SIG-M5 treated with dmso at 0.1 percent for 504 hours (cell line): ENCODE measurements at regions not wholly inside any gene's neighbourhood (a gene's known extent, or its start where the extent isn't known, plus 50 kb on each side); places are given as distances from the start of the nearest gene placed in this dataset.
A peak's percentile ranks its signal among the peaks of the same experiment; 100 is the strongest.

Source experiments
- DNase-seq: peaks from one replicate; lab custom pipeline; 2025; ENCODE audit not compliant: unreplicated experiment; lab: John Stamatoyannopoulos, UW

DNA sequence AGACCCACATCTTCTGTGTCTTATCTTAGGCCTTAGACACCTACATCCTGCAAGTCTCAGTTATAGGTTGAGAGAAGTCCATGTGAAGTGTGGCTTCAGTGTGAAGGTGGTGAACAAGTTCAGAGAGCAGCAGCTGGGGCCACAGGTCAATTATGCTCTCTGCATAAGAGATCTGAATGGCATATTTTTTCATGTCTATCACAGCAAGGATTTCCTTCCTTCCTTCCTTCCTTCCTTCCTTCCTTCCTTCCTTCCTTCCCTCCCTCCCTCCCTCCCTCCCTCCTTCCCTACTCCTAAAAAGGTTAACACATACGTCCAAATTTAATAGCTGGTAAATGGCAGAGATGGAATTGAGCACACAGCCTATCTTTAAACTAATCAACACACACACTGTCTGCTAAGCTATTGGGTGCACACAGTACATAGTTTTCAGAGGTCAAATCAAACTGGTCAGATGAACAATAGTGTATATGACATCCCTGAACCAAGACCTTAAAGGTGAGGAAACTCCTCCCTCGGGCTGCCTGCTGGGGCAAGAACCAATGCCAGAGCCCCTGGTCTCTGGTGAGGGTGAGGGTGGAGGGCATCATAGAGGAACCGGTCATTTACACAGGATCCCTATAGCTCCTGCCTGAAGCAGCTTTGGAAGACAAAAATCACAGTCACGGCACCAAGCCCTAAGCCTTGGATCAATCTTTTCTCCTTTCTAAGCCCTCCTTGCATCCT is 240.9 kb downstream of the ICOS start:
- DNase-seq, result no peak

DNA sequence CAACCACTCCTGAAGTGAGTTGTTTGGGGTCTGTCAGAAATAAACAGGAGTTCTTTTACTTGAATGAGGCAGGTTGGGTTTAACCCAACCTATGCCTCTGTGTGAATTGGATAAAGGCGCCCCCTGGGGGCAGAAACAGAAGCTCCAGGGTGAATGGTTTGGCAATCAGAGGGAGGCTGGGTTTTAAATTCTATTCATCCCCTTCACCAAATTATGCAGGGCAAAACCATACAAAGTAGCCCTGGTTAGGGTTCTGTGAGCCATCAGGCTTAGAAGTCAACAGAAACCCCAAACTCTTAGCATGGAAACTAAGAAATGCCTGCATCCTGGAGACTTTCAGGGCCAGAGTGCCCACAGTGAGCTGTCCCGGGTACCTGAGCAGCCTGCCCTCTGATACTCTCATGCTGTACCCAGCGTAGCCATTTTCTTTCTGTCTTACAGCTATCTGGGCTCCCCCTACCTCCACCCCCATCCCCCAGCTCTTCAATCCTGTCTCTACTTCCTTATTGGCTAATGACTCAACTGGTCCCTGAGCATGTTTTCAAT is 241.5 kb downstream of the ICOS start:
- peak; percentile 10 for DNase-seq

DNA sequence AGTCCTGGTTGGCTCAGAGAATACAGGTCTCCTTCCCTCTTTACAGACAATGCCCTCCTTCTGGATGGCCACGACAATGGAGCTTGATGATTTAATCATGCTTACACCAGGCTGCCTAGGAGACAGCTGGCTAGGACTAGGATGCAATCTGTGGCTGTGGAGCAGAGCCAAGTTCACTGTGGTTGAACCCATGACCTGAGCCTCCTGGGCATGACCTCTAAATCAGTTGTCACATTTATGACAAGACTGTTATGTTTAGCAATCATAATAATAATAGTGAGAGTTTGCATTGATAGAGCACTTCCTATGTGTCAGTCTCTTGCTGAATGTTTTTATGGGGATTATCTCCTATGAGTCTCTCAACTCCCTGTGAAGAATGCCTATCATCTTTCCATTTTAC is 244.1 kb downstream of the ICOS start:
- DNase-seq, result no peak

DNA sequence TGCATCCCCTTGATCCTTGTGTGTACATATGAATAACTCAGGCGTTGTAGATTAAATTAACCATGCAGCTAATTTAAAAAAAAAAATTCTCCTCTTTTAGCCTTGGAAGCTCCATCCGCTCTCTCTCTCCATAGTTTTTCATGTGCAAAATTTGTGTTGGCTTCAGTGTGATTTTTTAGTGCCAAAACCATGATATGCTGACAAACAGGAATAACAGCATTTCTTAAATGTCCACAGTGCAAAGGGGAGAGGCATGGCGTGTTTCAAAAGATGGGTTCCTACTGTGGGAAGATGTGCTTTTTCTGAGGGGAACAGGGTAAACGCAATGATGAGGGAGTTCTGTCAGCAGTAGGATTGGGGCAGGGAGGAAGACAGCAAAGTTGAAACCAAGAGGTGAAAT is 247.0 kb downstream of the ICOS start:
- no peak for DNase-seq

DNA sequence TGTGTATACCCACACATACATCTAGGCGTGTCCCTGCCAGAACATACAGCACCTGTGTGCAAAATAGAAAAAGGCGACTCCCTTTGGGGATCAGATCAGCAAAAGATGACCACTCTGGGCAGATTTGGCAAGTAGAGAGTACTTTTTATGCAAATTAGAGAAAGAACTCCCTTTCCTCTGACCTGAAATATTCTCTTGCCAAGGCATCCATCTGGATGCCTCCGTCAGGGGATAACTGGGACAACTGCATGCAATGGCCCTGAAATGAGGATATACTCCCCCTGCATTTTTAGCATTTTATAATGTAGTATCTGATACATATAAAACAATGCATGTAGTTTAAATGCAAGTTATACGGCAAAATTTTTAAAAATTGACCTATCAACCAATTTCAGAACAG is 247.7 kb downstream of the ICOS start:
- DNase-seq, result no peak

DNA sequence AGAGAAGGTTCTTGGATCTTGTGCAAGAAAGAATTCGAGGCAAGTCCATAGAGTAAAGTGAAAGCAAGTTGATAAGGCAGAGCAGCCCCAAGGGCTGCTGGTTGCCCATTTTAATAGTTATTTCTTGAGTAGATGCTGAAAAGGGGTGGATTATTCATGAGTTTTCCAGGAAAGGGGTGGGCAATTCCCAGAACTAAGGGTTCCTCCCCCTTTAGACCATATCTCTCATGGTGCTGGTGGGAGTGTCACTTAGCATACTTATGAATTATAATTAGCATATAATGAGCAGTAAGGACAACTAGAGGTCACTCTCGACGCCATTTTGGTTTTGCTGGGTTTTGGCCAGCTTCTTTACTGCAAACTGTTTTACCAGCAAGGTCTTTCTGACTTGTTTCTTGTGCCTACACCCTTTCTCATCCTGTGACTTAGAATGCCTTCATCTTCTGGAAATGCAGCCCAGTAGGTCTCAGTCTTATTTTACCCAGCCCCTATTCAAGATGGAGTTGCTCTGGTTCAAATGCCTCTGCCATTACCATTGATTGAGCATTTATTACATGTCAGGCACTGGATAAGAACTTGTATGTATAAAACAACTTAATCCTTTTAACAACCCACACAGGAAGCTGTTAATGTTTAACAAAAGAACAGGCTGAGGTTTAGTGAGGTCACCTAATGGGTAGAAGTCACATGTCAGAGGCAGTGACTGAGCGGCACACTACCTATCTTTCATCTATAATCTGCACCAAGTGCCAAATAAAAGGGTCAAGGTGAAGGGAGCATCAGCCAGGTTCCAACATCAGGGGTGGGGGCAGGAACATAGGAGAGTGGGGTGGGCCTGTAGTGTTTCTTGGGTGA is 250.9 kb downstream of the ICOS start:
- no peak for DNase-seq

DNA sequence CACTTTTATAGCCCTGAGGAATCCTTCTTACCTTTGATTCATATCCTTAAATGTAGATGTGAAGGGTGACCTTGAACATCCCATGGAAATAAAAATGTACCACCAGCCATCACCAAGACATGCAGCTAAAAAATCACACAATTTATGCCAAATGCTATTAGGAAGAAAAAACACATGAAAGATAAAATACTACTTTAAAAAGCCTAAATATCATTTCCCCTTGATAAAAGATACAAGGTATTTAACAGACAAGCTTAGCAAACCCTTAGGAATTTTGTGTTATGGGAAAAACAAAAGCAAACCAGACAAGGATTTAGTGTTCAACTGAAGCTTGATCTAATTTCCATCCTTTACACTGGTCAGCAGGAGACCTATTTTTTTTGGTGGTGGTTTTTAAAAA is 255.0 kb downstream of the ICOS start:
- no peak for DNase-seq

DNA sequence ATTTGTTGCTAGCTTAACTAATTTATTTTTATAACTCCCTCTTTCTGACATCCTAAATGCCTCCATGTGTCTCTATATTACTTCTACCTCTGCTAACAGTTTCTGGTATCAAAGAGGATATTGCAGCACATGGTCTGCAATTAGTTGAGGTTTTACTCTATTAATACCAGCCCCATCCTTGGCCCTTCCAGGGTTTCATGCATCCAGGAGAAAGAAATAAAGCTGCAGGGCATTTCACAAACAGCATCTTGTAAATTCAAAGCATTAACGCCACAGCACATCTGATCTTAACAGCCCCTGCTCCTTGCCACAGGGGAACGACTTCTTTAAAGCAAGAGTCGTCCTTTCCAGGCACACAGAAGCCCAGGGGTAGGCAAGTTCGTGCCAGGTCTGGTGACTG is 258.9 kb downstream of the ICOS start:
- no peak for DNase-seq

DNA sequence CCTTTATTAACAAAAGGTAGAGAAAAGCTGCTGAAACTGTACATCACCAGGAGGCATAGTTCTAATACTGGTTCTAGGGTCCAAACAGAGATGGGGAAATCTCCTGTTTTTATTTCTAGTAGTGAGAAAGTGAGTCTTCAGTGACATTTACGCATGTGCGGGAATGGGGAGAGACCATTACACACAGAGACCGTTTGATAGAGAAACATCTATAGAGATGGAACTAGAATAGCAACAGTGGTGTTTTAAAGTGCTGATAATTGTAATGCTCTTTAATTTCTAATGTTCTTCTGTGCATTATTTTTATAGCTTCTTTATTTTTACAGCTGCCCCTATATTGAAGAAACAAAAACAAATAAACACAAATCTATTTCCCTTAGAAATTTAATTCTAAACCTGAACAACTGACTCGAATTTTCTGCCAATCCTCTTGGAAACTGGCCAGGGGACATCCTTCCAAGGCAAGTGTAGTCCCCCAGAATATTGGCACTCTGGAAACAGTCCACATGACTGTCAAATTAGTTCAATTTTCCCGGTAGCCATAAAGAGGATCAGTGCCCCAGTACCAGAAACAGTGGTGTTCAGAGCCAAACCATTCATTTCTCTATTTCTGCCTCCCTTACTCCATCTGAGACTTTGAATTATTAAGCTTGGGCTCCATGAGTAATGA is 260.9 kb downstream of the ICOS start:
- no peak for DNase-seq

DNA sequence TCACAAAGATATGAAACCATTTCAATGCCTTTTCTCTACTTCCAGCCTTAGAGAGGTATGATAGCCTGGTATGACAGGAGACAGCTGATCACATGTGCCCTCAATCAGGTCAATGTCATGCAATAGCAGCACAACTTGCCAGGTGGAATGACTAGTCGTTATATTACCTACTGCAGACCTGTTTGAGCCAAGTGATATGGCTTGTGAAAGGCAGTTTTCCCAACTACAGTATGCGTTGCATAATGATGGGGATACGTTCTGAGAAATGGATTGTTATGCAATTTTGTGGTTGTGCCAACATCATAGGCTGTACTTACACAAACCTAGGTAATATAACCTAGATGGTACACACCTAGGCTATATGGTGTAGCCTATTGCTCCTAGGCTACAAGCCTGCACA is 262.8 kb downstream of the ICOS start:
- DNase-seq, result no peak

DNA sequence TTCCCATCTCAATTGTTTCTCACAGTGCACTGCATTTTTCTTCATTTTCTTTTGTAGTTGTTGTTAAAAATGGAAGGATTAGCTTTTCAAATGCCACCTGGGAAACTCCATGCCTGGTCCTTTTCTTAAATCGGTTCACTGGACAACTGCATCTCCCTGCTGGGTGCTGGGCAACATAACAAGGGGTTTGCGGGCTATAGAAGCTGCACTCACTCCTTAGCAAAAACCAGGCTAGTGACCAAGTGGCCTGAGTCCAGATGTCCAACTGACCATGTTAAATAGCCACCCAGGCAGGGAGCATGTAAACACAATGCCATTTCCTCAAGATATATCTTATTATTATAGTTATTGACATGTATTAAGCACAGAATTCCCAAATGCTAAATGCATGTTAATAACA is 264.9 kb downstream of the ICOS start:
- DNase-seq, result no peak

DNA sequence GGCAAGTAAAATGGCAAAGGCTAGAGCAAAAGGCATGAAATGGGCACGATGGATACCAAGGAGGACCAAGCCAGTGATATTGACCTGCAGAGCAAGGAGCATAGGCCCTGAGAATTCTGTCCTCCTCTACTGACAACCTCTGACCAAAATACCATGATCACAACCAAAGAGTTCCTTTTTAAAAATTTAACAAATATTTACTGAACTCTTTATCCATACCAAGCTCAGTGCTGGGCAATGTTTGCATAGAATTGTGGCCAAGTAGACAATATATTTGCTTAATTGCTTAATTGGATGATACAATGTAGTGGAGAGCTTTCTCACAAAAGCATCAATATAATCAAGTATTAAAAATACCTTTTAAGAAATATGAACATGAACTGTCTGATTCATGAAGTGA is 265.7 kb downstream of the ICOS start:
- DNase-seq, result no peak

DNA sequence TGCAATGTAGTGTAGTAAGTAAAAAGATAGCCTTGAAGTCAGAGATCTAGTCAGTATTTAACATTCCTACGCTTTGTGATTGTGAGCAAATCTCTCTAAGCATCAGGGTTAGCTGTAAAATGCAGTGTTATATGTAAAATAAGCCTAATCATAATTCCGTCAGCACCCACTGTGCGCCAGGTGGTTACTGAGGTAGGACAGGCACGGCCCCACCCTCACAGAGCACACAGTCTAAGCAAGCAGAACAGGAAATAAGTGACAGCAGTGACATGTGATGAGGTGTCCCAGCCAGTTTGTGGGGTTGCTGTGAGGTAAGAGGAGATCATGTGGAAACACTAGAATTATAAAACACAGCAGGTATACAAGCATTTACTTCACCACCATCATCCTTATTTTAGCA is 267.1 kb downstream of the ICOS start:
- DNase-seq, result peak; percentile 3

DNA sequence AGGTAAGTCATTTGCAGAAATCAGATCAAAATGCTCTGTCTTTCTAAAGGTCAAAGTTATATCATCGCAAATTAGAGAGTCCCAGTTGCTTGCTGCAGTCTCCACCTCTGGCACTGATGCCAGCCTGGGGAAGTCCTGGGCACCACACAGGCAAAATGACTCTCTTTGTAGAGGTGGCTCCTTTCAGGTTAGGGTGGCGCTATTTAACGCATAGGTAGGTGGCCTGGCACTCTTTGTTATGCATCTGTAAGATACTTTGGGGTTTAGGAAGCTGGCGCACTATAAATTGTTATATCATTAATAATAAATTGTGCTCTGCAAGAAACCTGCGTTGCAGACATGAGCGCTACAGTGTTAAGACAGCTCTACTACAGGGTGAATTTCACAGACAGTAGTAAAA is 268.5 kb downstream of the ICOS start:
- DNase-seq, result no peak

DNA sequence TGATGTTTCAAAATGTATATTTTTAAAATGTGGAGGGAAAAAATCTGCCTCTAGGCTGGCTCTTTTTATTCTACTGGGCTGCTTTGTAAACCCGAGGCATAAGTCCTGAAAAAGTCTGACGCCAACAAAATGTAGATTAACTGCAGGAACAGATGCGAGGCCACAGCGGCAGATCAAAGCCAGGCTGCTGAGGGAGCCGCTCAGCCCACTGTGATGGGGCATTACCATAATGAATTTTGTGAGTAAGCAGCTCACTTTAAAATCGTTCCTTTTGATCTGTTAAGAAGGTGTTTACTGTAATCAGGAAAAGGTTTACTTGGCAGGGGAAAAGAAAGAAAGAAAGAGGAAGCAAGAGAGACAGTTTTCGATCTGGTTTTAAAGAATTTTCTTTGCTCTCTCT is 269.0 kb downstream of the ICOS start:
- no peak for DNase-seq

DNA sequence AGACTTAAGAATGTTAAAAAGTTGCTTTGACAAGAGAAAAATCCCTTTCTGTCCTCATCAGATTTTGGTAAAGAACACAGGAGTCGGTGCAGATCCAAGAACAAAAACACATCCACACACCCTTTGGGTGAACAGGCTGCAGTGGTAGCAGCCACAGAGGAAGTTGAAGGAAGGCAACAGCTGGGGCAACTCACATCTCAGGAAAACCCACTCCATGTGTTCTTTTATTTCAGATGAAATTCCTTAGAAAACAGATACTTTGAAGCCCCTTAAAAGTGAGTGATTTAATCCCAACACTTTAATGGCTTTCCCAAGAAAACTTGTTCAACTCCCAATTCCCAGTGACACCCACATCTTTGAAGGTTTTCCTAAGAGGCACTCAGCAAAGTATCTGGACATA is 271.3 kb downstream of the ICOS start:
- DNase-seq, result no peak

DNA sequence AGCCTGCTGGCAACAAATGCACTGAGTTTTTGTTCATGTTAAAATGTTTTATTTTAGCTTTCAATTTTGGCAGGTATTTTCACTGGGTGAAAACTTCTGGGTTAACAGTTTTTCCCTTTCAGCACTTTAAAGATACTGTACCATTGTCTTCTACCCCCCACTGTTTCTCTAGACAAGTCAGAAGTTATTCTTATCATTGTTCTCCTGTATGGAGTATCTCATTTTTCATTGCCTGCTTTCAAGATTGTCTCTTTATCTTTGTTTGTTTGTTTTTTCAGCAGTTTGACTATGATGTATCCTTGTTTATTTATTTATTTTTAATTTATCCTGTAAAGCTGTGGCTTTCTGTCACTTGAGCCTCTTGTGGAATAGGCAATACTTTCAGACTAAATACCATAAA is 277.0 kb downstream of the ICOS start:
- no peak for DNase-seq

DNA sequence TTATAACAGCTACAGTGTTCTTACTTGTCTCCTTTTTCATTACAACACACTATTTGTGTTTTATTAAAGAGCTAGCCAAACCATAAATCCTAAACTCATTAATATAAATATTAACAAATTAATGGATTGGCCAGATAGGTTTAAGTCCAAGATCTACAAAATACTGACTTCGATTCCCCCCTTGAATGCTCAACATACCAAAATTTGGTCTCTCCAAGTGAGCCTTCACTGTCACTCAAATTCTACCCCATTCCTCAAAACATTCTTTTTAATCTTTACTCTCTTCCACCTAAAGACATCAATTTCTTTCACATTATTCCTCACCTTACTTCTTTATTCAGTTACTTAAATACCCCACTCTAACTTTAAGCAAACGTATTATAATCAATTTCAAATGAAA is 281.5 kb downstream of the ICOS start:
- no peak for DNase-seq

DNA sequence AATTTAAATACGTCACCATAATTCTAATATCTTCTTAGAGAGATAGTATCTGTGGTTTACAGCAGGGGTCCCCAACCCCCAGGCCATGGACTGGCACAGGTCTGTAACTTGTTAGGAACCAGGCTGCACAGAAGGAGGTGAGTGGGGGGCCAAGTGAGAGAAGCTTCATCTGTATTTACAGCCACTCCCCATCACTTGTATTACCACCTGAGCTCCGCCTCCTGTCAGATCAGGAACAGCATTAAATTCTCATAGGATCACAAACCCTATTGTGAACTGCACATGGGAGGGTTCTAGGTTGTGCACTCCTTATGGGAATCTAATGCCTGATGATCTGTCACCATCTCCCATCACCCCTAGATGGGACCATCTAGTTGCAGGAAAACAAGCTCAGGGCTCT is 282.6 kb downstream of the ICOS start:
- no peak for DNase-seq

DNA sequence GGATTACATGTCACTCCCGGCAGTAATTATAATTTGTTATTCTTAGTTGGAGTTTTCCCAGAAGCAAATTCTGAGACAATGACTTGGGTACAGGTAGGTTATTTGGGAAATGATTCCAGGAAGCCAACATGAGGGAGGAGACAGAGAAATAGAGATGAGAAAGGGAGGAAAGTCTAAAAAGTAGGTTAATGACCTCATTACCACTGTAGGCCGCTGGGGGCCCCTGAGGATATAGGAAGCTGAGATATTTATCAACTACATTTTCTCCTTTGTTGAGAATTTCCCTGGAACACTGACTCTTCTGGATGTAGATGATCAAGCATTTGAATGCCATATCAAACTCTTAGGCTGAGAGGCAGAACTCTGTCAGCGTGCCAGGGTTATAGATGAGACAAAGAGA is 284.3 kb downstream of the ICOS start:
- no peak for DNase-seq

DNA sequence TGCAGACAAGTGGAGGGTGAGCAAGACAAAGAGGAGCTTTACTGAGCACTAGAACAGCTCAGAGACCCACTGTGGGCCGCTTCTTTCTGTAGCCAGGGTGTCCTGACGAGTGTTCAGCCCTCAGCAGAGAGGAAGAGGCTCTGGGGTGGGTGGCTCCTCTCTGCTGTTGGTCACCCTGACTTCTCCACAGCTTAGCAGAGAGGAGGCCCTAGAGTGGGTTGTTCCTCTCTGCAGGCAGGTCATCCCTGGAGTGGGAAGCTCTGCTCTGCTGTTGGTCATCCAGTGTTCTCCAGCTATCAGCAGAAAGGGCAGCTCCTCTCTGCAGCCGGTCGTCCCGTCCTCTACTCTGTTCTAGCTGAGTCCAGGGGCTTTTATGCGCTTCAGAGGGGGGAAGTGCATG is 286.5 kb downstream of the ICOS start:
- no peak for DNase-seq

DNA sequence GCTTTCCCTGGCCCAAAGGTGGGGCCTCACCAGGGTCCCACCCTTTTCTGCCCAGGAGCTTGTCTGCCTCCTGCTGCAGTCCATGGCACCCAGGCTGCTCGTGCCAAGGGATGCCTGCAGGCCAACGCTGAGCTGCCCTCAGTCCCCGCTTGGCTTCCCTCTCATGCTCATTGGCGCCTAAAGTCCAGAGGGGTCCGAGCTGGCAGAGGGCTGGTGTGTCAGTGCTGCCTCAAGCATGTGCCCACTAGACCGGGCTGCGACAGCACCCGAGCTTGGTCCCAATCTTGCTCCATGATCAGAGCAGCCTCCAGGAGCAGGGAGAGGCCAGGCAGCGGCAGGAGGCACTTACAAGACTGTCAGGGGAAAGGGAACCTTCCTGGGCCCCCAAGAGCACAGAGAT is 287.0 kb downstream of the ICOS start:
- no peak for DNase-seq
